Activated CD4-positive, alpha-beta T cell treated with anti-CD3 and anti-CD28 coated beads, Interleukin-10, Interleukin-2, amounts not matched to agents 100 ng/mL and 50 ng/mL, durations not matched to agents 16 hours and 8 hours (primary cell): ENCODE measurements at regions not wholly inside any gene's neighbourhood (a gene's known extent, or its start where the extent isn't known, plus 50 kb on each side); places are given as distances from the start of the nearest gene placed in this dataset.

ENCODE experiments used
- DNase-seq: peaks from one replicate; pipeline ENCODE4 v3.0.0-alpha.2; 2020

DNA sequence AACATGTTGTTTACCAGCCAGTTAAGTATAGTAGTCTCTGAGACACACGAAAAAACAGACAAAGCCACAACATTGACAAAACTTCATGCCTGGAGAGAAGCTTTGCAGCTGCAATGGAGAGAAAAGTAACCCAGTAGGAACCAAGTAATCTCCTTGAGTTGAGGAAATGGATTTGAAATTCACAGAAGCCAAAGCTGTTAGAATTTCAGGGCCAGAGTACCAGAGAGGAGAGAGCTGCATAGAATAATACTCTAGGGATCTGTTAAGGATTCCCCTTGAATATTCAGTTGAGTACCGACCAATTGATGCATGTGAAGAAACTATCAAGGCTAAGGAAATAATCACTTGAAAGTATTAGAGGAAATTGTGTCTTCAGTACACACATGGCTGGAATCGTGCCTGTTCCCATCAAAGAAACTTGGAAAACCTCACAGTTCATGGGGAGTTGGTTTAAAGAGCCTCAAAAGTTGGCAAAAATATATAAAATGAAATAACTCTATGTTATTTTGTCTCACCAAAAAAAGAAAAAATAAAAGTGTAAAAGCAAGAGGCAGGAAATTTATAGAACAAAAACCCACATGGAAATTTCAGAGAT, 324.0 kb upstream of the NEGR1 start:
- no peak for DNase-seq

DNA sequence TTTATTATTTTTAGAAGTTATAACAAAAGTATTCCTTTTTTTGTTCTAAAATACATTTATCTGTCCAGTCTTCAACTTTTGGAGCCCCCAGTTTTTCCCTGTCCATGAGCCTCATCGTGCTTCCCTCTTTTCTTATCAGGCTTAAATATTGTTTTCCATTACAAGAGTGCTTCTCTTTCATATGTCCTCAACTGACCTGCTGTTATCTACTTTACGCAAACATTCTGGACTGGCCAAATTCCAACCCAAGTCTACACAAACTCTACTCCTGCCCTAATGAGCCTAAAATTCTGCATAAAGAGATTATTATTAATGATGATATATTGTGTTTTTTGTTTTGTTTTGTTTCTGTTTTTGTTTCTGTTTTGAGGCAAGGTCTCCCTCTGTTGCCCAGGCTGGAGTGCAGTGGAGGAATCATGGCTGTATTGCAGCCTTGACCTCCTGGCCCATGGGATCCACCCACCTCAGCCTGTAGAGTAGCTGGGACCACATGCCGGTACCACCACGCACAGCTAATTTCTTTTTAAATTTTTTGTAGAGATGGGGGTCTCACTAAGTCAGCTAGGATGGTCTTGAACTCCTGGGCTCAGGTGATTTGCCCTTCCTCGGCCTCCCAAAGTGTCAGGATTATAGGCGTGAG, 318.8 kb upstream of the NEGR1 start:
- DNase-seq = no peak

DNA sequence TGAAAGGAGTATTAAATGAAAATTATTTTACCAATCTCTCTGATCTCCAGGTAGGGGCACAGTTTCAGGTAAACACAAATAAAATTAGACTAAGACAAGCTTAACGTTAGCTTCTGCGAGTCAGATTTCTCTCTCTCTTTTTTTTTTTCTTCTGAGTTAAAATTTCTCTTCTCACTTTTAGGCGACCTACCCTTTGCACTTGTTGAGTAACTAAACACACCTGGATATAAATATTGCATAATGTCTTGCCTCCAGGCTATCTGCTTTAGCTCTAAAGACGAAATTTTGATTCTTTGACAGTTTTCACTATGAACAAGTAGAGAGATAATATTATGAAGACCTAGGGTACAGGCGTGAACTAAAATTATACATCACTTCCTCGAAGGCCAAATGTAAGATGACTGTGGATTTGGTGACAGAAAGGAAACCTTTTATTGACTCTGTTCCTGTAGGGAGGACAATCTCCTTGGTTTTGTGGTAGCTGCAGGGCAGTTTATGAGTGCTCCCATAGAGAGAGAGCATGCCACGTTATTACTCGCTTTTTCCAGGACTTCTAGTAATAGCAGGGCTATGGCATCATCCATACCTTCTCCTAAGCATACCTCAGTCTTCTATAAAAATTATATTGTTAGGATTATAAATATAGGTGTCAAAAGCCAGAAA, 303.8 kb upstream of the NEGR1 start:
- DNase-seq = no peak

DNA sequence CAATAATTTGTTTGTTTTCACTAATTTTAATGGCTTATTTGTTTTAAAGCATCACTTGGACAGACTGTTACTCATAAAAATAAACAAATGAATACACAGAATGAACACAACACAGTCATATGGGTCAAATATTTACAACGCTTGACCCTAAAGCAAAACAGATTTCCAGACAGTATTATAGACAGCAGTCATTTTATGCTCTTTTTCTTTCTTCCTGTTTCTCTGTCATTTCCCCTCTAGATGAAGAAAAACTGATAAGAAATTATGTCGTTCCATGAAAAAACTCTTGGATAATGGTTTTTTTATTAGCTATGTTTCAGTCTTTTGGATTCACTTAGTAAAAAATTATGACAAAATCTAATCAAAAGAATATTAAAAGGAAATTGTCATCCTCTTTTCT, 297.3 kb upstream of the NEGR1 start:
- DNase-seq = no peak

DNA sequence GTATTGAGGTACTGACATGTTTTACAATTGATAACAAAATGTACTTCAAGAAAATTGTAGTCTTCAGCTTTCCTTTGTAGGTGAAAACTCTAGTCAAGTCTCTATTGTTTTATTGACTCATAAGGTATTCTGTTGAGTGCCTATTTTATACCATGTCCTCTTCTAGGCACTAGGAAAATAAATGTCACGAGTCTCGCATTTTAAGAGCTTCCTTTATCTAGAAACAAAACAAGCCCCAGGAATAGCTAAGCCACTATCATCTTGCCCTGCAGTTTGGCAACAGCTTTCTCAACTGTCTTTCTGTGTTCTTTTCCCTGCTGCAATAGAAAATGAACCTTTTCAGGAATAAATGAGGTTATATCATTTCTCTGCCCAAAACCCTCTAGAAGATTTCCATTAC, 288.5 kb upstream of the NEGR1 start:
- no peak for DNase-seq

DNA sequence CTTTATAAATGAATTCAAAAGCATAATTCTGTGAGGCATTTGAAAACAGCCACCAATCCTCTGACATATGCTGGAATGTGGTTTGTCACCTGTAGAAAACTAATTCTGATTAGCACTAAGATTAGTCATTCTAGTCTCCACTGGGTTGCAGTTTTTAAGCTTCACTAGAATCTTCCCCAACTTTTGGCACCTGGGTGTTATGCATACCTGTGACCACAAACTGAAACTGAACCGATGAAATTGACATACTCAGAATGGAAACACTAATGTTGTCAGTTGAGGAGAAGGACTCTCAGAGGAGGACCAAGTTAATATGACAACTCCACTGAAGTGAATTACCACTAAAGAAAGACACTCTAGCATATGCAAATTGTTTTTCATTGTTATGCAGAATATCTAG, 285.8 kb upstream of the NEGR1 start:
- peak; percentile 18 for DNase-seq

DNA sequence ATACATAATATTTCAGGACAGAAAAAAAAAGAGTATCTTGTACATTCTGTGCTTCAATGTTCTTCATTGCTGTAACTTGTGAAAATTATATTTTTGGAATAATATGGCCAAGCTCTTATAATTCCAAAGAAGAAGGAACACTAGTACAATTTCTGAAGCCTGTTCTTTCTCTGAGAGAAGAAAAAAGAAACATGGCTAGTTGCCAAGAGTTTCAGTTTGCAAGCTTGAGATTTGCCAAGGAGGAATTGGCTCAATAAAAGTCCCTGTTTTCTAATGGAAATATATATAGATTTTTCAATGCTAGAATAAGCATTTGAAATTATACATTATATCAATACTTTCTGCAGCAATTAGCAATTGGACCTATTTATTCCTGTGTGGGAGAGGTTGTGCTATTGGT, 285.2 kb upstream of the NEGR1 start:
- no peak for DNase-seq

DNA sequence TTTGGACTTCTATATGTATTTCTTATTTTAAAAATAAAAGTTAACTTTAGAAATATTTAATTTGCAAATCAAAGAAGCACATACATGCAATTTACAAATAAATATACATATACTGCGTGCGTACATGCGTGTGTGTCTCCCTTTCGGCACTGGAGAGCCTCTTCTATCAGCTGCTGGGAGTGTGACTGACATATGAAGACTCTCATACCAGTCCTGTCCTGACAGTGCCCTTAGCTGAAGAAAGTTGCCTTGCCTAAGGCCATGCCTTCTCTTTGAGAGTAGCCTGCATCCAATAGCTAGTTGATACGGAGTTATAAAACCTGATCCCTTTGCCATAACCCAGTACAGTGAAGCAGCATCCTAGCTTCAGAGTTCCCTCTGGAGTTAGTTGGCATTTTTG, 282.4 kb upstream of the NEGR1 start:
- no peak for DNase-seq

DNA sequence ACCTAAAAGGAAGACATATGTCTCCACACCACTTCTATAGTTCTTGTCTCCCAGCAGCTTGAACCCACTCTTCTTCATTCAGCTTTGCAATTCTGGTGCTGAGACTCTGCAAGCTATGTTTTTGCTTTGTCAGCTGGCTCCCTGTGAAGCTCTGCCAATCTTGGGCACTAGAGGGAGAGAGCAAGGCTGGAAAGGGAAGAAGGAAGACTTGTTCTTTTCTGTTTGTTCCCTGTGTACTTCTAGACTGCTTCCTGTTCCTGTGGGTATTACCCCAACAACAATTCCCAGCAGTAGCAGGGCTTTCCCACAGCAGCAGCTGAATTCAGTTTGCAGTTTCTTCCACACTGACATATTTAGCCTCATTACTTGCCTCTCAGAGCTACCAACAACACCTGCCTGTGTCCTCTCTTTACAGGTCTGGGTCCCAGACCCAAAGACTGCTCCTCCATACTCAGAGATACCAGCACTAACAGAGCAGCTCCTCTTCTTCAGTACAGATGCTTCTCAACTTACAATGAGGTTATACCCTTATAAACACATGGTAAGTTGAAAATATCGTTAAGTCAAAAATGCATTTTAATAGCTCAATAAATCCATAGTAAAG, 275.2 kb upstream of the NEGR1 start:
- no peak for DNase-seq

DNA sequence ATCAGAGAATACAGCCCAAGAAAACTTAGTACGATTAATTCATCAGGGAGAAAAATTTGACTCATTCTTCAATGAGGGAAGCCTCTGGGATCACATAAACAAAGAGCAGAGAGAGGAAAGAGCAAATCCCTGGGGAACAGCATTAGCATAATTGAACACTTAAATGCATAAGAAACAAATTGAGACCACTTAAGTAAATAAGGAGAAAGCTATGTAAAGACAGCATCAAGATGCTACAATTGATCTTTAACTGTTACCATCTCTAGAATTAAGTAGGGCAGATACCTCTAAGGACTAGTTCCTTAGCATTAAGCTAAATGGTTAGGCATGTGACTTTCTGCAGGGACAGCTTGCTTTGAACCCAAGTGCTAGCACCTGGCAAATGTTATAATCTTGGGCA, 265.1 kb upstream of the NEGR1 start:
- no peak for DNase-seq

DNA sequence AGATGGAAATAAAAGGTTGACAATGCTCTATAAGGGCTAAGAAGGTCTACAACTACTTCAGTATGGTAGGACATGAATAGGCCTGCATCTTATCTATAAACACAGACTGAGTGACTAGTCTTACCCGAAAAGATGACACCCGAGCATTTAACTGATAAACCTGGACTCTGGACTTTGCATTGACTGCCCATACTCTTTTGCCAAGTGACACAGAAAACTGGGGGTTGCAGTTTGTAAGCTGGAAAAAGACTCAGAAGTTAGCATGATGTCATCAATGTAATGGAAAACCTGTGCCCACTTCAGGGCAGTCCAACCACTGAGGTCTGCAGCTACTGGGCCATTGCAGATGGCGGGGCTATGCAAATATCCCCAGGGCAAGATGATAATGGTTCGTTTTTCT, 258.3 kb upstream of the NEGR1 start:
- DNase-seq = no peak

DNA sequence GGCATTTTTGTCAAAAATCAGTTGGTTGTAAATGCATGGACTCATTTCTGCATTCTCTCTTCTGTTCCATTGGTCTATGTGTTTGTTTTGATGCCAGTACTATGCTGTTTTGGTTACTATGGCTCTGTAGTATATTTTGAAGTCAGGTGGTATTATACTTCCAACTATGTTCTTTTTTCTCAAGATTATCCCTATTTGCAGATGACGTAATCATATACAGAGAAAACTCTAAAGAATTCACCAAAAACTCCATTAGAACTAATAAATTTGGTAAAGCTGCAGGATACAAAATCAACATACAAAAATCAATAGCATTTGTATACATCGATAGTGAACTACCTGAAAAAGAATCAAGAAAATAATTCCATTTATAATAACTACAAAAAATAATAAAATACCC, 253.1 kb upstream of the NEGR1 start:
- DNase-seq = no peak

DNA sequence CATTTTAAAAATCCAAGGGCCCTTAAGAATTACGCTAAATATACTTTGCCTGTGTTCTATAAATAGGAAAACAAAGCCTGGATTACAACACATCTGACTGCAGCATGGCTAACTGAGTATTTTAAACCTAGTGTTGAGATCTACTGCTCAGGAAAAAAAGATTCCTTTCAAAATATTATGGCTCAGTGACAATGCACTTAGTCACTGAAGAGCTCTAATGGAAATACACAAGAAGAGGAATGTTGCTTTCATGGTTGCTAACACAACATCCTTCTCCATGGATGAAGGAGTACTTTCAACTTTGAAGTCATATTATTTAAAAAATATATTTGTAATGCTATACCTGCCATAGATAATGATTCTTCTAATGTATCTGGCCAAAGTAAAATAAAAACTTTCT, 248.3 kb upstream of the NEGR1 start:
- no peak for DNase-seq

DNA sequence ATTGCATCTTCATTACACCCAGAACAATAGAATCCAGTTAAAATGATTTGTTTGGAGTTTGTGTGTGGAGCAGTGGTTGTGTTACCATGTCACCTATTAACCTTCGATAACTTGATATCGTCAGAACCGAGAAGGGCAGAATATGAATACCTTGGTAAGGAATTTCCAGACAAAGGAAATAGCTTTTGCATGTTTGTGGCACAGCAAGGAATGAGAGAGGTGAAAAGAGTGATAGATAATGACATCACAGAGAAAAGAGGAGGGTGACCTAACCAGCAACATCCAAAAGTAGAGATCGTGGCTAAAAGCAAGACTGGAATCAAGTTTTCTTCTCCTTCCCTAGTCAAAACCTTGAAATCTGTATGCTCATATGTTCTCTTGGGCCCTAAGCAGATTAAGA, 244.6 kb upstream of the NEGR1 start:
- DNase-seq = no peak

DNA sequence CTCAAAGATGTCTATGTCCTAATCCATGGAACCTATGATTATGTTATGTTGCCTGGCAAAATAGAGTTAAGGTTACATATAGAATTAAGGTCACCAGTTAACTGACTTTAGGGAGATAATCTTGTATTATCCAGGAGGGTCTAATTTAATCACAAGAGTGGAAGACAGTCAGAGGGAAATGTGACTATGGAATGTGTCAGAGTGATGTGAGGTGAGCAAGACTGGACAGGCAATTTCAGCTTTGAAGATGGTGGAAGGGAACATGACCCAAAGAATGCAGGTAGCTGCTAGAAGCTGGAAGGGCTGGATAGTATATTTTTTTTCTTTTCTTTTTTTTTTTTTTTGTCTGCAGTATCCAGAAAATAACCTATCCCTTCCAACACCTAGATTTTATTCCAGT, 241.7 kb upstream of the NEGR1 start:
- no peak for DNase-seq

DNA sequence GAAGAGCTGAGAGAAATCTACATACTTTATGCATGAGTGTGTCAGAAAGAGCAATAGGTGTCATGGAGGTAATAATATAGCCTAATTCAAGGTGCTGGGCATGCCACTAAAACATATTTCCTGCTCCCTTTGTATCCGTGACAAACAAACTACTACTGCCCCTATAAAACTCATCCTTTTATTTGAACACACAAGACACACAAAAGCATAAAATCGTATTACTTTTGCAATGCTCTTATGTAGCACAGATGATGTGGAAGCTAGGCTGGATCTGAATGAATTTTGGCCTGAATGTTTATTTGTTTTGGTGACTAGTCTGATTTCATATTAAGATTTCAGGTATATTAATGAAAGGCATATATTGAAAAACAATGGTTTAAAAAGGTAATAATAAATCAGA, 239.3 kb upstream of the NEGR1 start:
- DNase-seq = no peak

DNA sequence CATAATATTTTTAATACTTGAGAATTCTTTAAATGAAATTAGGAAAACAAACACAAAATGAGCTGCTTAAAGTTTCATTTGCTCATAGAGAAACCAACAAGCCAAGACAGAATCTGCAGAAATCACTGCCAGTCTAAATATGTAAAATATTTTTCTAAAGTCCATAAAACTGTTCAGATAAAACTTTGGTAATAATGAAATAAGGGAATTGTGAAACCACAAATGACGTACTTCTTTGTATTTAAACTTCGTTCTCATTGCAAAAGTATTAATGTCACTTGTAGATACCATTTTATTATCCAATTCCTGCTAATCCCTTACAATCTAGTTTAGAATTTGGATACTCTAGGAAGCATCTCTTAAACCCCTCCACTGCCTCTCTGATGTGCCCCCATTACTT, 234.5 kb upstream of the NEGR1 start:
- DNase-seq = no peak

DNA sequence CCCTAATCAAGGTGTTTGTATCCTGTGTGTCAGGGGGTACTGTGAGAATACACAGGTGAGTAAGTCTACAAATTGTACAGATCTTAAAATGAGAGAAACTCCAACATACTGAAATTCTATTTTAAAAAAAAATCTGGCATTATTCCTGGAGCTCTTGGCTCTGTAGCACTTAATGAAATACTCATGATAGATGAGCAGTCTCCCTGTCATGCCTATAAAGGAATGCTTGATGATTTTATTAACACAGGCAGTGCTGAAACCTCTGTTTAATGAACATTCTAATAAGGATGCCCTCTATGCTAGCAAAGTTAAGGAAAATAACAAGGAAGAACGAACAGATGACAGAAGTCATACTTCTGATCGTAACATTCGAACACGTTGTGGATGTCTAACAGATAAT, 233.9 kb upstream of the NEGR1 start:
- DNase-seq = no peak

DNA sequence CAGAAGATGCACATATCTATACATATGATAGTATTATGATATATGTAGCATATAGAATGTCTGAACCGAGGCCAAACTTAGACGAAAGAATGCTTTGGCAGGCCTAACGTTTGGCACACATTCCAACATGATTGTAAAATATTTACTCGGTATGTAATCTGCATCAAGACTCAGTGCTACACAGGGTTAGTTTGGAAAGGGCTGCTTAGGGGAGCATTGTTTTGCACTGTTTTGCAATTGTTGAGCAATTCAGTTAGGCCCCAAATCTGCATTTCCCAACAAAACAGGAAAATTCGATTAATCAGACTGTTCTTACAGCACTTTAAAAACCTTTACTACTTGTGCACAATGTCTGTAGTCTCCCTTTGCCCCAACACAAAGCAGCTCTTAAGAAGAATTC, 216.0 kb upstream of the NEGR1 start:
- no peak for DNase-seq

DNA sequence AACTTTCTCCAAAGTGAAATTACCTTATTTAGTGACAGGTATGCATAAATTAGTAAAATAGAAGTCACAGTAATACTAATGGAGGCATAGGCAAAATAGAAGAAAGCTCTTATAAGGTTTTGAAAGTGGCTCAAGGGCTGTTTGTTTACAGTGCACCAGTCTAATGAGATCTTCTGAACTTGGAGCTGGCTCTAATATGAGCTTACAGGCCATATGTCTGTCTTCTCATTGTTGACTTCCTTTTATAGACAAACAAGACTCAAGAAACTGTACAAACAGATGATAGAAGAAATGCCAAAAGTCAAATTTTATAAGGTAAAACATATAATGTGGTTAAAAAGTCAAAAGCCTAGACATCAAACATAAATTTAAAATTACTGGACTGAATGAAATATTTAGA, 207.5 kb upstream of the NEGR1 start:
- DNase-seq = no peak

DNA sequence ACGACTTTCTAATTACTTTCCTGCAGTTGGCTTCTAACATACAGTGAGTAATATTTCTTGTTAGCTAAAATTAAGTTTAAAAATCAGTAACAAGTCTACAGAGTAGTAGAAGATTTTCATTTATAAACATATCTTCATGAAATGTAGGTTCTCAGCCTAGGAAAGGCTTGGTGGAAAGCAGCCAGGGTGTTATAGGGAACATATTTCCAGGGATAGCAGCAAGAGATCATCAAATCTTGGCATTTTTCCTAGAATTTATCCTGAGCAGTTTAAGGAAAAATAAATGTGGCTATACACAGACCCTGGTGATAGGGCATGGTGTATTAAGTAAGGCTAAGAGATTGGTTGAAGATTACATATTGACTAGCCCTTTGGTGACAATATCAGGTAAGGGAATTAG, 203.5 kb upstream of the NEGR1 start:
- no peak for DNase-seq

DNA sequence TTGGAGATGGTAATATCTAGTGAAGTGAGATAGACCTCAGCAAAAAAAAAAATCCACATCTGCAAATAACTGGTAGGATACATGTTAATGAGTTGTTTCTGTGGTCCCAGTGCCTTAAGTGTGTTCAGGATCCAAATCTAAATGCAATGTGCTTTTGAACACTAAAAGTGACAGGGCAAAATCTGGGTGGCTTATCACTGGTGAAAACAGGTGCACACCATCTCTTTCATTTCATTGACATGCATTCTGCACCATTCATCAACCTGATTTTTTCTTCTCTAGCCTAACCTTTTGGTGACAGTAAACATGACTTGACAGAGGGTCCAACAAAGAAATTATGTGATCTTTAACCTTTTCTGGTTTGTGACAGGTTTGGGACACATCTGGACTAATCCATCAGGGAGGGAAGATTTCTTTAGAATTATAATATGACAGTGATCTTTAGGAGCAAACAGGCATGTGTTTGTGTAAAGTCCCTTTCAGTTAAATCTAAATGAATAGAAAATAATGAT, 201.6 kb upstream of the NEGR1 start:
- DNase-seq = no peak

DNA sequence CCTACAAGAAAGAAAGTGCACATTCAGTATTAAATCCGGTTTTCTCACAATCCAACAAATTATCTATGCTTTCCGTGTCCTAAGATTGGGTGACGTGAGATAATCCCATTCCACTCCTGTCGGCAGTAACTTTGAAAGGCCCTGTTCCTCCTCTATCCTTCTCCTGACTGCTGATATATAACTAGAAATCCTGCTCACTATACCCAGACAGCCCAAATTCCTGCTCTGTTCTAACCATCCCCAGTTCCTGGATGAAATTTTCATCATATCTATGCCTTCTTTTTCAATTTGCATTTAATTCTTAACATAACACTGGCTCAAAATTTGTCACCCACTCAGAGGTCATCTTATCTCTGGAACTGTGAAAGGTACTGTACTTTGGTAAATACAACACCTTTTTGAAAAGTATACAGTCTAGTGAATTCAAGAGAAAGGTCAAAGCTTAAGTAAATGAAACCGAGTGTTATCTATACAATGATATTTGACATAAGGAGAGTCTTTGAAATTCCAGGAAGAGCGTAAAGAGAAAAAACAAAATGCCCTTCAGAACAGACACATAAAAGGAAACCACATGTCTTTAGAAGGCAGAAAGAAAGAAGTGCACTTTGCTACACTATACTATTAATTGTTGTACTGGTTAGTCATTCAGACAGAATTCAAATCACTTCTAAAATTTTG, 200.5 kb upstream of the NEGR1 start:
- no peak for DNase-seq
